Hindlimb muscle (tissue), 1 donor: ENCODE measurements at regions not wholly inside any gene's neighbourhood (a gene's known extent, or its start where the extent isn't known, plus 50 kb on each side); places are given as distances from the start of the nearest gene placed in this dataset.
"Not testable (repeated sequence)": the region's sequence is repeated elsewhere in the genome, so short reads cannot be mapped to it uniquely, and the experiment has no call there.

ENCODE experiments used
- DNase-seq: peaks from one replicate; pipeline ENCODE4 v3.0.0-alpha.2; 2013

GRCh38 chr17:43345515-43345914 is 53.3 kb upstream of the ARL4D start:
- not testable (repeated sequence) for DNase-seq

GRCh38 chr17:43344685-43345084 is 54.1 kb upstream of the ARL4D start:
- no peak for DNase-seq

DNA sequence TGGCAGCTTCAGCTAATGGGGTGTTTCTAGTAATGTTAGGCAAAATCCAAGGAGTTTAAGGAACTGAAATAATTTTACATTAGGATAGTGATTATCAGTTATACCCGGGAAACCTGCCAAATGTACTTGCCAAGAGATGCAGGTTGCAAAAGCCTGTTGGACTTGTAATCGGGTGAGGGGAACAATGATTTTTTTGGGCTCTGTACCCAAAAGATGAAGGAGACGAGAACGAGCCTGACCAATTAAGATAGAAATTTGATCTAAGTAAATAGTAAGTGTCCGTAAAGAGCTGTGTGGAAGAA is 56.3 kb upstream of the ARL4D start:
- no peak for DNase-seq

DNA sequence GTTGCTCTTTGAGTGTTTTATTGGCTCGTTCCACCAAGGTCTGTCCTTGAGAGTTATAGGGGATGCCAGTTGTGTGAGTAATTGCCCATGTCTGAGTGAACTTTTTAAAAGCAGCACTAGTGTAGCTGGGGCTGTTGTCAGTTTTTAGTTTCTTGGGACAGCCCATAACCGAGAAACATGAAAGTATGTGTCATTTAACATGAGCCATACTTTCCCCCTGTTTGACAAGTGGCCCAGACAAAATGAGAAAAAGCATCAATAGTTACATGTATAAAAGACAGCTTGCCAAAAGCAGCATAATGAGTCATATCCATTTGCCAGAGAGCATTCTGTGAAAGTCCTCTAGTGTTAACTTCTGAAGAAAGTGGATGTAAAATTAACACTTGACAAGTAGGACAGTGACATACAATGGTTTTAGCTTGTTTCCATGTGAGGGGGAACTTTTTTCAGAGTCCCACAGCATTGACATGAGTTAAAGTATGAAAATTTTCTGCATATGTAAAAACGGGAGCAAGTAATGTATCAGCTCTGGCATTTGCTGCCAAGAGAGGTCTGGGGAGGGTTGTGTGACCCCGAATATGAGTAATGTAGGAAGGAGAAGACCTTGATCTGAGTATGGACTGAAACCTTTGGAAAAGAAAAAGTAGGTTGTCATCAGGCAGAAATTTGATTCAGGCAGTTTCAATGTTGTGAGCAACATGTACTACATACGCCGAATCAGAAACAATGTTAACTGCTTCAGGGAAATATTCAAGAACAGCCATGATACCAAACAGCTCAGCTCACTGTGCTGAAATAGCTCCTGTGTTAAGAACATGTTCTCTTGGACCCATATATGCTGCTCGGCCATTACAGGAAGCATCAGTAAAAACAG is 56.8 kb upstream of the ARL4D start:
- DNase-seq, result peak; percentile 36

GRCh38 chr17:43338886-43339516 is 59.8 kb upstream of the ARL4D start:
- peak; percentile 46 for DNase-seq

DNA sequence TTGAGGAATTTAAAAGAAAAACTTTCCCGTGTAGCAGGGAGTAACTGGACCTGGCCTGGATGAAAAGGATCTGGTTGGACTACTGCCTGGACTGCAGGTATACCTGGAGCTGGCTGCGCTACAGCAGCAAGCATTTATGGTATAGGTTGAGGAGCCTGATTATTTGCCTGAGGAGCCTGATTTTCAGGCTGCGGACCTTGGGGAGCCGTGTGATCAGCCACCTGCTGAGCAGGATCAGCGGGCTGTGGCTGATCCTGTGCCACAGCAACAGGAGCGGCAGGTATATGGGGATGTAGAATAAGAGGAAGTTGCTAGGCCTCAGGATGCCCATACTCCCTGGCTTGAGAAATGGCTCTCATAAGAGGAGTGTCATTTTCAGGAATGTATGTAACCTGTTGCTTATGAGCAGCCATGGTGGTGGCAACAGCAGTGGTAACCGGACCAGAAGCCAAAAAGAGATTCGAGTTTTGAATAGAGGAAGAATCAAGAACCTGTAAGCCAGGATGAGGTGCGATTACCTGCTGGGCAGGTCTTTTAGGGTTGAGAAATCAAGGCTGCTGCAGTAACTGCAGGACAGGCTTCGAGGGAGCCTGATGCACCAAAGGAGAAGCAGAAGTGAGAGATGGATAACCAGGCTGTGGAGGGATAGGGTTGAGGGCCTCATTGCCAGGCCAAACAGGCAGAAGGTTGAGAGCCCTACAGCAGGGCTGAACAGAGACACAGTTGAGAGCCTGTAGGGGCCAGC is 60.9 kb upstream of the ARL4D start:
- DNase-seq, result no peak

GRCh38 chr17:43334738-43335402 is 63.9 kb upstream of the ARL4D start:
- no peak for DNase-seq

- DNase-seq, result no peak
Observed at GRCh38 chr17:43333433-43333943, 65.3 kb upstream of the ARL4D start.

DNA sequence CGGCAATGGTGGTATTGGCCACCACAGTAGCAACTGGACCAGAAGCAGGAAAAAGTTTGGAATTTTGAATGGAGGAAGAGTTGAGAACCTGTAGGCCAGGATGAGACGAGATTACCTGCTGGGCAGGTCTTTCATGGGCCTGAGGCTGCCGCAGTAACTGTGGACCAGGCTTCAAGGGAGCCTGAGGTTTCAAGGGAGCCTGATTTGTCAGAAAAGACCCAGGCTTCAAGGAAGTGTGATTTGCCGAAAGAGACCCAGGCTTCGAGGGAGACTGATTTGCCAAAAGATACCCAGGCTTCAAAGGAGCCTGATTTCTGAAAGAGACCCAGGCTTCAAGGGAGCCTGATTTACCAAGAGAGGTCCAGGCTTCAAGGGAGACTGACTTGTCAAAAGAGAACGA is 66.6 kb upstream of the ARL4D start:
- DNase-seq, result no peak

GRCh38 chr17:43330876-43331639 is 67.7 kb upstream of the ARL4D start:
- no peak for DNase-seq

- no peak for DNase-seq
Observed at GRCh38 chr17:43329183-43329582, 69.6 kb upstream of the ARL4D start.

DNA sequence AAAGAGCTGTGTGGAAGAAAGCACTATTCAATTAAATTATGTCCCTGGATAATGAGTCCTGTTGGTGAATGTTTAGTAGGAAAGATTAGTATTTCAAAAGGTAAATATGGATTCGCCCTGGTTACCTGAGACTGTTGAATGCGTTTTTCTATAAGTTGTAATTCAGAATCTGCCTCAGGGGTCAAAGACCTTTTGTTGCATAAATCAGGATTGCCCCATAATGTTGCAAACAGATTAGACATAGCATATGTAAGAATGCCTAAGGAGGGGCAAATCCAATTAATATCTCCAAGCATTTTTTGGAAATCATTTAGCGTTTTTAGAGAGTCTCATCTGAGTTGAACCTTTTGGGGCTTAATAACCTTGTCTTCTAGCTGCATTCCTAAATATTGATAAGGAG is 70.1 kb upstream of the ARL4D start:
- DNase-seq, result no peak

DNA sequence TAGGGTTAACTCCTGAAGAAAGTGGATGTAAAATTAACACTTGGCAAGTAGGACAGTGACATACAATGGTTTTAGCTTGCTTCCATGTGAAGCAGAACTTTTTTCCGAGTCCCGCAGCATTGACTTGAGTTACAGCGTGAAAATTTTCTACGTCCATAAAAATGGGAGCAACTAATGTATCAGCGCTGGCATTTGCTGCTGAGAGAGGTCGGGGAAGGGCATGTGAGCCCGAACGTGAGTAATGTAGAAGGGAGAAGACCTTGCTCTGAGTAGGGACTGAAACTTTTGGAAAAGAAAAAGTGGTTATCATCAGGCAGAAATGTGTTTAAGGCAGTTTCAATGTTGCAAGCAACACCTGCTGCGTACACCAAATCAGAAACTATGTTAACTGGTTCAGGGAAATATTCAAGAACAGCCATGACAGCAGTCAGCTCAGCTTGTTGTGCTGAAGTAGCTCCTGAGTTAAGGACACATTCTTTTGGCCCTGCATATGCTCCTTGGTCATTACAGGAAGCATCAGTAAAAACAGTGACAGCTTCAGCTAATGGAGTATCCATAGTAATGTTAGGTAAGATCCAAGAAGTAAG is 70.9 kb upstream of the ARL4D start:
- no peak for DNase-seq

- no peak for DNase-seq
Observed at GRCh38 chr17:43327421-43327820, 71.4 kb upstream of the ARL4D start.

- DNase-seq, result no peak
Observed at GRCh38 chr17:43326490-43327275, 72.1 kb upstream of the ARL4D start.

DNA sequence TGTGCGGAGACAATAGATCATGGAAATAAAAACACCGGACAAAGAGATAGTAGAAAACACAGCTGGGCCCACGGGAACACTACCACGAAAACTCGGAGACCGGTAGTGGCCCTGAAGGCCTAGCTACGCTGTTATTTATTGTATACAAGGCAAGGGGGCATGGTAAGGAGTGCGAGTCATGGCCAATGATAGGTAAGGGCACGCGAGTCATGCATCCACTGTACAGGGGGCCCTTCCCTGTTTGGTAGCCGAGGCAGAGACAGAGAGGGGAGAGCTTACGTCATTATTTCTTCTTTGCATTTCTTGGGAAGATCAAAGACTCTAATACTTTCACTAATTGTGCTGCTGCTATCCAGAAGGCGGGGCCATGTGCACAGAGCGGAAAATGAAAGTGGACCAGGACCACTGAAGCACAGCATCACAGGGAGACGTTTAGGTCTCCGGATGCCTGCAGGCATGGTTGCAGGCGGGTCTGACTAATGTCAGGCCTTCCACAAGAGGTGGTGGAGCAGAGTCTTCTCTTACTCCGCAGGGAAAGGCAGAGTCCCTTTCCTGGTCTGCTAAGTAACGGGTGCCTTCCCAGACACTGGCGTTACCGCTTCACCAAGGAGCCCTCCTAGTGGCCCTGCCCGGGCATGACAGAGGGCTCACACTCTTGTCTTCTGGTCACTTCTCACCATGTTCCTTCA is 74.4 kb upstream of the ARL4D start:
- DNase-seq, result no peak

DNA sequence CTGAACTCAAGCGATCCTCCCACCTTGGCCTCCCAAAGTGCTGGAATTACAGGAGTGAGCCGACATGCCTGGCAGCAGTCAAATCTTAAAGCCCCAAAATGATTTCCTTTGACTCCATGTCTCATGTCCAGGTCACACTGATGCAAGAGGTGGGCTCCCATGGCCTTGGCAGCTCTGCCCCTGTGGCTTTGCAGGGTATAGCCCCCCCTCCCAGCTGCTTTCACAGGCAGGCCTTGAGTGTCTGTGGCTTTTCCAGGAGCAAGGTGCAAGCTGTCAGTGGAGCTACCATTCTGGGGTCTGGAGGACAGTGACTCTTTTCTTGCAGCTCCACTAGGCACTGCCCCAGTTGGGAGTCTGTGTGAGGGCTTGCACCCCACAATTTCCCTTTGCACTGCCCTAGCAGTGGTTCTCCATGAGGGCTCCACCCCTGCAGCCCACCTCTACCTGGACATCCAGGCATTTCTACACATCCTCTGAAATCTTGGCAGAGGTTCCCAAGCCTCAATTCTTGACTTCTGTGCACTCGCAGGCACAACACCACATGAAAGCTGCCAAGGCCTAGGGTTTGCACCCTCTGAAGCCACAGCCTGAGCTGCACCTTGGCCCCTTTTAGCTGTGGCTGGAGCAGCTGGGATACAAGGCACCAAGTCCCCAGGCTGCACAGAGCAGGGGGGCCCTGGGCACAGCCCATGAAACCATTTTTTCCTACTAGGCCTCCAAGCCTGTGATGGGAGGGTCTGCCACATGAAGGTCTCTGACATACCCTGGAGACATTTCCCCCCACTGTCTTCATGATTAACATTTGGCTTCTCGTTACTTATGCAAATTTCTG is 79.3 kb upstream of the ARL4D start:
- no peak for DNase-seq

DNA sequence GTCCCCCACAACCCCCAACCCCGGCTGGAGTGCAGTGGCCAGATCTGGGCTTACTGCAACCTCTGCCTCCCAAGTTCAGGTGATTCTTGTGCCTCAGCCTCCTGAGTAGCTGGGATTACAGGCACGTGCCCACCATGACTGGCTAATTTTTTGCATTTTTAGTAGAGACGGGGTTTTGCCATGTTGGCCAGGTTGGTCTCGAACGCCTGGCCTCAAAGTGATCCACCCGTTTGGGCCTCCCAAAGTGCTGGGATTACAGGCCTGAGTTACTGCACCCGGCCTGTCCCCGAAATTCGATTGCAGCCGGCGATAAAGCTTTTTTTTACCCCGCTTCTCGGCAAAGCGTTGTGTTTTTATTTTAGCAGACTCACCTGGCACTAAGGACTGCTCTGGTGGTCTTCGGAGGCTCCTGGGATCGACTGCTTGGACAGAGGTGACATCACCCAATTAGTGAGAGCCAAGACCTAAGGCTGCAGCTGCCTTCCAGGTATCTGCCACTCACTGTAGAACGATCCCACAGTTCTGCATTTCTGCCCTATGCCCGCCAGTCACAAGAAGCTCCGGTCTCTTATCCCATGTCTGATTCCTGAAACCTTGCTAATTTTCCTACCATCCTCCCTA is 82.2 kb upstream of the ARL4D start:
- peak; percentile 34 for DNase-seq
